ENCODE measurements at regions not wholly inside any gene's neighbourhood (a gene's known extent, or its start where the extent isn't known, plus 50 kb on each side); places are given as distances from the start of the nearest gene placed in this dataset.

GRCh38 chr6:148082696-148083095 lies 259.9 kb upstream of the SASH1 start (continued):
- TF ChIP-seq GABPB1 (CRISPR knock-in tag; IDR thresholded peaks at IDR 0.05) (no peak), TEAD1 (CRISPR knock-in tag; IDR thresholded peaks at IDR 0.05) (no peak), ESRRA (CRISPR knock-in tag; IDR thresholded peaks at IDR 0.05; ENCODE audit: borderline replicate concordance) (no peak), ZMAT4 (CRISPR knock-in tag; IDR thresholded peaks at IDR 0.05) (no peak), ATF1 (CRISPR knock-in tag; IDR thresholded peaks at IDR 0.05) (no peak), CREB1 (CRISPR knock-in tag; IDR thresholded peaks at IDR 0.05) (no peak), ZNF423 (CRISPR knock-in tag; IDR thresholded peaks at IDR 0.05) (no peak)
- TF ChIP-seq, protein P1, sequence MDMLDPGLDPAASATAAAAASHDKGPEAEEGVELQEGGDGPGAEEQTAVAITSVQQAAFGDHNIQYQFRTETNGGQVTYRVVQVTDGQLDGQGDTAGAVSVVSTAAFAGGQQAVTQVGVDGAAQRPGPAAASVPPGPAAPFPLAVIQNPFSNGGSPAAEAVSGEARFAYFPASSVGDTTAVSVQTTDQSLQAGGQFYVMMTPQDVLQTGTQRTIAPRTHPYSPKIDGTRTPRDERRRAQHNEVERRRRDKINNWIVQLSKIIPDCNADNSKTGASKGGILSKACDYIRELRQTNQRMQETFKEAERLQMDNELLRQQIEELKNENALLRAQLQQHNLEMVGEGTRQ (CRISPR knock-in tag; IDR thresholded peaks at IDR 0.05): no peak

GRCh38 chr6:148085631-148086331 lies 256.9 kb upstream of the SASH1 start:
- Mint-ChIP-seq H3K9me3 (peaks cover 7% of the 10 kb centered on the region), H3K4me1 (no peaks in the 10 kb centered on the region), H3K27me3 (ENCODE audit: low read depth) (no peaks in the 10 kb centered on the region), H3K36me3 (peaks cover 5% of the 10 kb centered on the region), H3K27ac (no peak overlapping the region), H3K4me3 (no peak overlapping the region)
- CTCF ChIA-PET: no interaction called here
- DNase-seq (ENCODE audit: low spot score): no peak
- ATAC-seq: no peak
- POLR2A ChIA-PET: no interaction called here
- TF ChIP-seq GRHL2 (CRISPR knock-in tag; IDR thresholded peaks at IDR 0.05; ENCODE audit: insufficient replicate concordance, severe bottlenecking) (no peak), NFE2L1 (CRISPR knock-in tag; IDR thresholded peaks at IDR 0.05) (no peak), NR1H2 (CRISPR knock-in tag; IDR thresholded peaks at IDR 0.05) (no peak), ZNF396 (CRISPR knock-in tag; IDR thresholded peaks at IDR 0.05; ENCODE audit: borderline replicate concordance) (no peak), ZNF317 (CRISPR knock-in tag; IDR thresholded peaks at IDR 0.05; ENCODE audit: borderline replicate concordance, low read depth) (no peak), ZNF423 (CRISPR knock-in tag; IDR thresholded peaks at IDR 0.05) (no peak), IRF2 (CRISPR knock-in tag; IDR thresholded peaks at IDR 0.05; ENCODE audit: borderline replicate concordance, low read depth) (no peak), ZBTB43 (CRISPR knock-in tag; IDR thresholded peaks at IDR 0.05) (no peak), CREM (CRISPR knock-in tag; IDR thresholded peaks at IDR 0.05) (no peak), ESRRA (CRISPR knock-in tag; IDR thresholded peaks at IDR 0.05; ENCODE audit: borderline replicate concordance) (no peak), ERG (CRISPR knock-in tag; IDR thresholded peaks at IDR 0.05) (no peak), ZNF138 (CRISPR knock-in tag; conservative IDR thresholded peaks at IDR 0.05) (no peak), CDX4 (CRISPR knock-in tag; IDR thresholded peaks at IDR 0.05; ENCODE audit: borderline replicate concordance) (no peak), ZNF416 (CRISPR knock-in tag; IDR thresholded peaks at IDR 0.05) (no peak)
- TF ChIP-seq, protein P2, sequence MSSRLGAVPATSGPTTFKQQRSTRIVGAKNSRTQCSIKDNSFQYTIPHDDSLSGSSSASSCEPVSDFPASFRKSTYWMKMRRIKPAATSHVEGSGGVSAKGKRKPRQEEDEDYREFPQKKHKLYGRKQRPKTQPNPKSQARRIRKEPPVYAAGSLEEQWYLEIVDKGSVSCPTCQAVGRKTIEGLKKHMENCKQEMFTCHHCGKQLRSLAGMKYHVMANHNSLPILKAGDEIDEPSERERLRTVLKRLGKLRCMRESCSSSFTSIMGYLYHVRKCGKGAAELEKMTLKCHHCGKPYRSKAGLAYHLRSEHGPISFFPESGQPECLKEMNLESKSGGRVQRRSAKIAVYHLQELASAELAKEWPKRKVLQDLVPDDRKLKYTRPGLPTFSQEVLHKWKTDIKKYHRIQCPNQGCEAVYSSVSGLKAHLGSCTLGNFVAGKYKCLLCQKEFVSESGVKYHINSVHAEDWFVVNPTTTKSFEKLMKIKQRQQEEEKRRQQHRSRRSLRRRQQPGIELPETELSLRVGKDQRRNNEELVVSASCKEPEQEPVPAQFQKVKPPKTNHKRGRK (CRISPR knock-in tag; IDR thresholded peaks at IDR 0.05; ENCODE audit: borderline replicate concordance): no peak
- TF ChIP-seq, protein P3, sequence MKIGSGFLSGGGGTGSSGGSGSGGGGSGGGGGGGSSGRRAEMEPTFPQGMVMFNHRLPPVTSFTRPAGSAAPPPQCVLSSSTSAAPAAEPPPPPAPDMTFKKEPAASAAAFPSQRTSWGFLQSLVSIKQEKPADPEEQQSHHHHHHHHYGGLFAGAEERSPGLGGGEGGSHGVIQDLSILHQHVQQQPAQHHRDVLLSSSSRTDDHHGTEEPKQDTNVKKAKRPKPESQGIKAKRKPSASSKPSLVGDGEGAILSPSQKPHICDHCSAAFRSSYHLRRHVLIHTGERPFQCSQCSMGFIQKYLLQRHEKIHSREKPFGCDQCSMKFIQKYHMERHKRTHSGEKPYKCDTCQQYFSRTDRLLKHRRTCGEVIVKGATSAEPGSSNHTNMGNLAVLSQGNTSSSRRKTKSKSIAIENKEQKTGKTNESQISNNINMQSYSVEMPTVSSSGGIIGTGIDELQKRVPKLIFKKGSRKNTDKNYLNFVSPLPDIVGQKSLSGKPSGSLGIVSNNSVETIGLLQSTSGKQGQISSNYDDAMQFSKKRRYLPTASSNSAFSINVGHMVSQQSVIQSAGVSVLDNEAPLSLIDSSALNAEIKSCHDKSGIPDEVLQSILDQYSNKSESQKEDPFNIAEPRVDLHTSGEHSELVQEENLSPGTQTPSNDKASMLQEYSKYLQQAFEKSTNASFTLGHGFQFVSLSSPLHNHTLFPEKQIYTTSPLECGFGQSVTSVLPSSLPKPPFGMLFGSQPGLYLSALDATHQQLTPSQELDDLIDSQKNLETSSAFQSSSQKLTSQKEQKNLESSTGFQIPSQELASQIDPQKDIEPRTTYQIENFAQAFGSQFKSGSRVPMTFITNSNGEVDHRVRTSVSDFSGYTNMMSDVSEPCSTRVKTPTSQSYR (CRISPR knock-in tag; IDR thresholded peaks at IDR 0.05): no peak
